ENCODE measurements at regions not wholly inside any gene's neighbourhood (a gene's known extent, or its start where the extent isn't known, plus 50 kb on each side); places are given as distances from the start of the nearest gene placed in this dataset.

- TF ChIP-seq, protein P1, sequence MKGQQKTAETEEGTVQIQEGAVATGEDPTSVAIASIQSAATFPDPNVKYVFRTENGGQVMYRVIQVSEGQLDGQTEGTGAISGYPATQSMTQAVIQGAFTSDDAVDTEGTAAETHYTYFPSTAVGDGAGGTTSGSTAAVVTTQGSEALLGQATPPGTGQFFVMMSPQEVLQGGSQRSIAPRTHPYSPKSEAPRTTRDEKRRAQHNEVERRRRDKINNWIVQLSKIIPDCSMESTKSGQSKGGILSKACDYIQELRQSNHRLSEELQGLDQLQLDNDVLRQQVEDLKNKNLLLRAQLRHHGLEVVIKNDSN (IDR thresholded peaks at IDR 0.05; ENCODE audit: borderline replicate concordance, low read depth), result no peak
- TF ChIP-seq YY1 (IDR thresholded peaks at IDR 0.05; ENCODE audit: low read depth), result no peak
- no peak for TF ChIP-seq CTCF (IDR thresholded peaks at IDR 0.05)
- no peak for TF ChIP-seq POLR2AphosphoS5 (IDR thresholded peaks at IDR 0.05; ENCODE audit: low read depth, low read length)
- TF ChIP-seq REST (IDR thresholded peaks at IDR 0.05; ENCODE audit: low read depth, low read length), result no peak
These were observed 72.8 kb downstream of the SIPA1L2 start for GRCh38 chr1:232557096-232557495.

All from SK-N-SH (cell line).